Heart right ventricle (tissue), 16 donors: ENCODE measurements at regions not wholly inside any gene's neighbourhood (a gene's known extent, or its start where the extent isn't known, plus 50 kb on each side); places are given as distances from the start of the nearest gene placed in this dataset.

ENCODE experiments used
- ATAC-seq, 8 donors: fragments of 200-7000 bp; cut with Tn5 transposase; one replicate each; pipeline ENCODE4 v1.9.1; 2020; ENCODE audit warnings: mild to moderate bottlenecking in 8 of 8, moderate library complexity in 8 of 8, moderate number of reproducible peaks in 1 of 8
- DNase-seq, 2 donors: peaks; one replicate each; pipeline ENCODE4 v3.0.0-alpha.2; 2020
- H3K27ac ChIP-seq, 10 donors: fragments of 200-600 bp; sonication (generic) in 2 of 10; one replicate each; pipeline versions ENCODE4 v1.5.0 to v1.8.0; 2020 to 2022; ENCODE audit warnings: mild to moderate bottlenecking in 3 of 10
- H3K27me3 ChIP-seq, 7 donors: fragments of 200-600 bp; one replicate each; pipeline ENCODE4 v1.8.0; 2021 to 2022; ENCODE audit warnings: mild to moderate bottlenecking in 2 of 7
- H3K36me3 ChIP-seq, 9 donors: fragments of 200-600 bp; sonication (generic) in 1 of 9; one replicate each; pipeline versions ENCODE4 v1.5.0 to v1.8.0; 2020 to 2022; ENCODE audit warnings: mild to moderate bottlenecking in 2 of 9
- H3K4me1 ChIP-seq, 9 donors: fragments of 200-600 bp; sonication (generic) in 1 of 9; one replicate each; pipeline versions ENCODE4 v1.5.0 to v1.8.0; 2020 to 2022; ENCODE audit warnings: mild to moderate bottlenecking in 4 of 9
- H3K4me3 ChIP-seq, 10 donors: fragments of 200-600 bp; sonication (generic) in 2 of 10; one replicate each; pipeline versions ENCODE4 v1.5.0 to v1.8.0; 2020 to 2022; ENCODE audit warnings: mild to moderate bottlenecking in 7 of 10, moderate library complexity in 2 of 10
- H3K9me3 ChIP-seq, 11 donors: fragments of 200-600 bp in 10 of 11; sonication (generic) in 2 of 11; one replicate each; pipeline versions ENCODE4 v1.5.0 to v1.8.0; 2013 to 2022; ENCODE audit warnings: mild to moderate bottlenecking in 2 of 11, control low read depth in 1 of 11, moderate library complexity in 1 of 11
- WGBS, 2 donors: extraction: QIAGEN DNeasy Blood & Tissue Kit; methylation state at CpG; one replicate each; pipeline ENCODE4 v1.1.7; 2013; ENCODE audit warnings: inconsistent platforms in 1 of 2; 5-methylcytosine and 5-hydroxymethylcytosine counted together
- intact Hi-C, 10 donors: fragments of 100-400 bp; cut with DNase I; formaldehyde crosslinking; loops; one replicate each; pipeline versions ENCODE4 v1.11.1 to v1.14.2; 2022
- TF ChIP-seq, protein P1 (sequence below), 9 donors: fragments of 200-600 bp; sonication (generic) in 2 of 9; IDR thresholded peaks; one replicate each; pipeline versions ENCODE4 v1.5.0 to v1.8.0; 2021 to 2022; ENCODE audit warnings: antibody characterized with exemption in 9 of 9, mild to moderate bottlenecking in 5 of 9, moderate library complexity in 1 of 9
- donor health status: Arrhythmogenic right ventricular cardiomyopathy.
- donor health status: ischemic (EF 13 %, LVEDD 7.1; RV severe dilation, severe dysfunction).
- donor health status: healthy with polysubstance abuse.
- donor health status: DM: no; HTN: yes; CAD: no.
- donor health status: DM: no; HTN: no; CAD: no.
- donor health status: ischemic (EF 25% LVEDD 6.9; RV normal size, moderate dysfunction).
- donor health status: ischemic (EF 25% LVEDD 5.7; RV mildly dilated, moderate dysfunction).
- donor health status: healthy.
- donor health status: DM: yes; HTN: yes; CAD: no.
- donor health status: Ischemic cardiomyopathy.
- donor health status: ischemic (EF 35%, LVEDD 5.7; RV mildly dilated, moderate dysfunction).
- donor health status: nonischemic (EF 11% LVEDD 7.7; RV severe dilation, severe dysfunction).
- donor health status: DM: yes; HTN: yes; CAD: no.
- donor health status: PGD.
- donor health status: ischemic (EF 29% LVEDD 5.4; RV normal size, mild dysfunction).
- donor health status: nonischemic (EF 23%, LVEDD 6.1; RV moderate dilation, normal function).

DNA sequence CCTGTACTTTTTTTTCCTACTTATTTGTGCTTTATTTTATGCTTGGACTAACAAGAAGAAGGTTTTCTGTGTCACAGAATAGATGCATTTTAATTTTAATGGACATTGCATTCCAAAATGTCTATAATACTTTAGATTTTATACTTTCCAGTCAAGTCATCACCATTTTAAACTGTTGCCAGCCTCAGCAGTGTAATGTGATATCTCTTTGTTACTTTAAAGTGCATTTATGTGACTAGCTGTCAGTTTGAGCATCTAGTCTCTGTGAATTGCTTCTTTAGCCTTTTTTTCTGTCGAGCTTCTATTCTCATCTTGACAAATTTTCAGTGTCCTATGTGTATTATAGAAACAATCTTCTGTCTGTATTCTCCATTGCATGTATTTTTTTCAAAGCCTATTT lies 511.4 kb upstream of the CBLB start:
- TF ChIP-seq, protein P1, sequence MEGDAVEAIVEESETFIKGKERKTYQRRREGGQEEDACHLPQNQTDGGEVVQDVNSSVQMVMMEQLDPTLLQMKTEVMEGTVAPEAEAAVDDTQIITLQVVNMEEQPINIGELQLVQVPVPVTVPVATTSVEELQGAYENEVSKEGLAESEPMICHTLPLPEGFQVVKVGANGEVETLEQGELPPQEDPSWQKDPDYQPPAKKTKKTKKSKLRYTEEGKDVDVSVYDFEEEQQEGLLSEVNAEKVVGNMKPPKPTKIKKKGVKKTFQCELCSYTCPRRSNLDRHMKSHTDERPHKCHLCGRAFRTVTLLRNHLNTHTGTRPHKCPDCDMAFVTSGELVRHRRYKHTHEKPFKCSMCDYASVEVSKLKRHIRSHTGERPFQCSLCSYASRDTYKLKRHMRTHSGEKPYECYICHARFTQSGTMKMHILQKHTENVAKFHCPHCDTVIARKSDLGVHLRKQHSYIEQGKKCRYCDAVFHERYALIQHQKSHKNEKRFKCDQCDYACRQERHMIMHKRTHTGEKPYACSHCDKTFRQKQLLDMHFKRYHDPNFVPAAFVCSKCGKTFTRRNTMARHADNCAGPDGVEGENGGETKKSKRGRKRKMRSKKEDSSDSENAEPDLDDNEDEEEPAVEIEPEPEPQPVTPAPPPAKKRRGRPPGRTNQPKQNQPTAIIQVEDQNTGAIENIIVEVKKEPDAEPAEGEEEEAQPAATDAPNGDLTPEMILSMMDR (IDR thresholded peaks at IDR 0.05): no peak
- ATAC-seq: no peak

DNA sequence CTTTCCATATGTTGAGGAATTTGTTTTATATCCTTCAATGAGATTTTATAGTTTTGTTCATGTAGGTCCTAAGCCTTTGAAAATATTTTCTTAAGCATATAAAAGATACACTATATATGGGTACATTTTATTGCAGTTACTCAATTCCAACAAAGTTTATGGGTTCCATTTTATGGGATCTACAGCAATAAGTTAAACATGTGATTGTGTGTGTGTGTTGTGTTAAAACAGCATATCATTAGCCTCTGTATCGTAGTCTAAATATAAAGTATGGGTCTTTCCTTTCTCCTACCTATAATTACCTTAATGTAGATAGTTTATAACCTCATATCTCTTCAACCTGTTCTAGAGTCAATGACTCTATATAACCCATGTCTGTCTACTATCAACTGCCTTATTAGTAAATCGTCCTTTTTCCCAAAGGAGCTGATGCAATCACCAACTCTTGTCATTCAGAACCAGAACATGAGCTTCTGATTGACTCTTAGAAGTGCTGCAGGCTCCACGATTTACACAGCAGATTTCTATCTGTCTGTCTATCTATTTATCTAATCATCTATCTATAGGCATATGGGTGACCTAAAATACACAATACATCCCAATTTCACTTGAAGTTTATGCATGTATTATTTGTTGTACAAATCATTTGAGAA lies 512.6 kb upstream of the CBLB start:
- DNase-seq: no peak
- intact Hi-C loops: no loop called here
- Histone ChIP-seq H3K27ac (no peak overlapping the region), H3K4me1 (no peaks in the 10 kb centered on the region), H3K4me3 (no peak overlapping the region), H3K36me3 (no peaks in the 10 kb centered on the region), H3K27me3 (no peaks in the 10 kb centered on the region), H3K9me3 (no peaks in the 10 kb centered on the region)
- no peak for ATAC-seq
- WGBS, 2 donors: 64 to 70% methylated on average over 3 of the region's 3 CpGs
- TF ChIP-seq, protein P1 (IDR thresholded peaks at IDR 0.05): no peak

More for the DNA sequence above, 511.4 kb upstream of the CBLB start:
- Histone ChIP-seq H3K27me3 (no peaks in the 10 kb centered on the region), H3K27ac (no peak overlapping the region), H3K4me1 (no peaks in the 10 kb centered on the region), H3K36me3 (no peaks in the 10 kb centered on the region), H3K4me3 (no peak overlapping the region), H3K9me3 (no peaks in the 10 kb centered on the region)
- 39 to 70% methylated on average over 1 of the region's 1 CpG for WGBS, 2 donors
- no peak for DNase-seq
- intact Hi-C loops: no loop called here

DNA sequence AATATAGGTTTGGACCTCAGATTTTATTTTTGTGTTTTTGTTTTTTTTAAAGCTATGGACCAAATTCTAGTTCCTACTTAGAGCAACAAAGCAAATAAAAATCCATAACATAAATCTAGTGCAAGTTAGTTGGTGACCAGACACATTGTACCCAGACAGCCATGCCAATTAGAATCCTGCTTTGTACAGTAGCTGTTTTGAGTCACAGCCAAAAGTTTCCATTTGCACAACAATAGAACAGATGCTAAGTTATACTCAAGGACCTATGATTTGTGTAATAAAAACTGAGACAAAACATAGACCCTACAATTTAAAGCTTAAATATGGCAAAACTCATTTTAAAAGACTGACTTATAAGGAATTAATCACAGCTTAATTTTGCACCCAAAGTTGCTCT lies 513.1 kb upstream of the CBLB start:
- TF ChIP-seq, protein P1 (IDR thresholded peaks at IDR 0.05): no peak
- H3K27me3 ChIP-seq: no peaks in the 10 kb centered on the region
- no peak overlapping the region for H3K27ac ChIP-seq
- intact Hi-C loops: no loop called here
- H3K4me3 ChIP-seq: no peak overlapping the region
- H3K4me1 ChIP-seq: no peaks in the 10 kb centered on the region
- DNase-seq (no peak), ATAC-seq (no peak)
- no peaks in the 10 kb centered on the region for H3K36me3 ChIP-seq
- no peaks in the 10 kb centered on the region for H3K9me3 ChIP-seq

DNA sequence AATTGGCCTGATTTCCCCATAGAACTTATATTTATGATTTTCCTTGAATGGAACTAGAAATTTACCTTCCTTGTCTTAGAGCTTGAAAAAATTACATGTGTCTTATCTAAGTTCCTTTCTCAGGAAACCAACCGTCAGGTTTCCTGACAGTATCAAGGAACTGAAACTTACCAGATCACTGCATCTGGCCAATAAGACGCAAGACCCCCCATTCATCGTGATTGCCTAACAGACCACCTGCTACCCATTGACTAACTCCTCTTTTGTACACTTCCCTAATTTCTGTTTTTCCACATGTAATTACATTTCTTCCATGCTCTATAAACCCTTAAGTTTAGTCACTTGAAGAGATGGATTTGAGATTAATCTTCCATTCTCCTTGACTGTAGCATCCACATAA lies 517.2 kb upstream of the CBLB start:
- Histone ChIP-seq H3K27me3 (no peaks in the 10 kb centered on the region), H3K4me3 (no peak overlapping the region), H3K27ac (no peak overlapping the region), H3K4me1 (no peaks in the 10 kb centered on the region), H3K36me3 (no peaks in the 10 kb centered on the region), H3K9me3 (no peaks in the 10 kb centered on the region)
- WGBS, 2 donors: 58 to 75% methylated on average over 3 of the region's 3 CpGs
- ATAC-seq (no peak), DNase-seq (no peak)
- intact Hi-C loops: no loop called here
- TF ChIP-seq, protein P1 (IDR thresholded peaks at IDR 0.05): no peak
